ENCODE measurements at regions not wholly inside any gene's neighbourhood (a gene's known extent, or its start where the extent isn't known, plus 50 kb on each side); places are given as distances from the start of the nearest gene placed in this dataset.

DNA sequence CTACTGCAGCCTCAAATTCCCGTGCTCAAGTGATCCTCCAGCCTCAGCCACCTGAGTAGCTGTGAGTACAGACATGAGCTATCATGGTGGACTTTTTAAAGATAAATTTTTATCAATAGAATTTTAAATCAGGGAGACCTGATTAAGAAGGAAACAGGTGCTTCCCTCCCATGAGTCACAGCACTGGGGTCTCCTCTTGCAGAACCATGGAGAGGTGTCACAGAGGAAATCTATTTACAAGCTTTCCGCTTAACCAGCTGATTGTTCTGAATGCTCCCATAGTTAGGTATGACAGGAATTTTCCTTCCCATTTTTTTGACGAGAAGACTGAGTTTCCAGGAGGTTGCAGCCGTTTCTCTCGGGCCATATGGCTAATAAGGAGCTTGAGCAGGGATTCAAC, 516.1 kb downstream of the MIAT start:
- no peak for DNase-seq (ENCODE audit: low spot score)

DNA sequence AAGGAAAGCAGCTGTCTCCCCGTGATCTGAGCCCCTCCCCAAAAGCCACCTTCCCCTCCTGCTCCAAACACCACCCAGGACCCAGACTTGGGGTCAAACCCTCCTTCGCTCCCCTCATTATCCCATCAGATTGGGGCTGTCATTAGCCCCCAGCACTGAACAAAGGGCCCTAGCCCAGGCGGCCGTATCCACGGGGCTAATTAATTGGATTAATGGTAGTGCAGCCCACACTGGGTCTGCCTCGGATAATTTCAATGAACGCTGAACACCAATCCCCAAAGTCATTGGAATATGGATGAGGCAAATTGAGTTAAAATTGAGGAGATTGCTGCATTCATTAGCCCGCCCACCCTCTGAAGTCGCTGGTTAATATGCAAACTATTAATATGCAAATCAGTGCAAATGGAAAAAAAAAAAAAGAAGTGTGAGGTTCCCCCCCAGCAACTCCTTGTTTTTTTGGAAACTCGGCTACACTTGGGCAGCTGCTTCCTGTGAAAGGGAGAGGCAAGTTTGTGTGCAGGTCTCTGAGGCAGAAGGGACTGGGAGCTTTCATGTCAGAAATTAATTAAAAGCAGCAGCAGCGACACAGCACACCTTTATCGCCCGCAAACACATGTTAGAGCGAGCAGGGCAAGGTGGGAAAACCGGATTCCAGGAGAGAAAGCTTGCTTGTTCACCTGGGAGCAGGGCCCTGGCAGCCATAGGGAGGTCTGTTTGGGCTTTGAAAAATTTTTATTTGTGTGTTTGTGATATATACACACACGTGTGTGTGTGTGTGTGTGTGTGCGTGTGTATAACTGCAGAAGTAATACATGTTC, 517.8 kb downstream of the MIAT start:
- no peak for DNase-seq (ENCODE audit: low spot score)

DNA sequence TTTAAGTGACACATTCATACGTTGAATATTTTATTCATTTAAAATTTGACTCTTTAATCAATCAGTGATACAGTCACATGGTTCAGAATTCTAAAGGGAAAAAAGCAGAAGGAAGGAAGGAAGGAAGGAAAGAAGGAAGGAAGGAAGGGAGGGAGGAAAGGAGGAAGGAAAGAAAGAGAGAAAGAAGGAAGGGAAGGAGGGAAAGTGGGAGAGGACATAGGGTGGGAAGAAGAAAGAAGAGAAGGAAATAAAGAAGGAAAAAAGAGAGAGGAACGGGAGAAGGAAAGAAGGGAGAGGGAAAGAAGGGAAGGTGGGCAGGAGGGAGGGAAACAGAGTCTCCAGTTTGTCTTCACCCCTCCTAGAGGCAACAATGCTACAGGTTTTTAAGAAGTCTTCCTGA, 518.6 kb downstream of the MIAT start:
- DNase-seq (ENCODE audit: low spot score): no peak

DNA sequence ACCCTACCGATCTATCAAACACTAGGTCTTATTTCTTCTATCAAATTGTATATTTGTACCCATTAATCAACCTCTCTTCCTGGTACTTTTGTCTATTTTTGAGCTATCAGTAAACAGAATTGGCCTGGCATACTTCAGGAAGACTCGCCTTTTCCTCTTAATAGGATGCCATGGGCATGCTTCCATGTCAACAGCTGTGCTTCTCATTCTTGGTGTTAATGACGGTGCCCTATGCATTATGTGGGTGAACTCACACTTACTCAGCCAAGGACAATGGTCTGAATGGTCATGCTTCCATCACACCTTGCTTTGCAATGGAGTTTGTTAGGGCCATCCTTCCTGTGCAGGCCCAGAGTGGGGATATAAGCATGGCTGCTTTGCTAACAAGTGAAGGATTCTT, 521.8 kb downstream of the MIAT start:
- DNase-seq (ENCODE audit: low spot score): no peak

DNA sequence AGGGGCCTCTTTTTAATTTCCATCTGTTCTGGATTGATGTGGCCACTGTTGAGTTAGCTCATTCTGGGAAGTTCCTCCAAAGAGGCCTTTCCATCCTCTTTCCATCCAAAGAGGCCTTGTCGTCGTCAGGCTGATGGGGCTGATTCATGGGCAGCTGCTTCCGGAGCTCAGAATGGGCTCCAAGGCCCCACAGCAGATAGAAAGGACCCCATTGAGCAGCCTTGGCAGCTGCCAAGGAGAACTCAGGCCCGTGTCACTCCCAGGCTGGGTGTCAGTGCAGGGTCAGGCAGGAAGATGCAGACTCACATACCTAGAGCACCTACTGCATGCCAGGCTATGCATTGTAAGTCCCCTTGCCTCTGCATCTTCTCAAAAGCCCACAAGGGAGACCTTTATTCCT, 524.1 kb downstream of the MIAT start:
- no peak for DNase-seq (ENCODE audit: low spot score)

DNA sequence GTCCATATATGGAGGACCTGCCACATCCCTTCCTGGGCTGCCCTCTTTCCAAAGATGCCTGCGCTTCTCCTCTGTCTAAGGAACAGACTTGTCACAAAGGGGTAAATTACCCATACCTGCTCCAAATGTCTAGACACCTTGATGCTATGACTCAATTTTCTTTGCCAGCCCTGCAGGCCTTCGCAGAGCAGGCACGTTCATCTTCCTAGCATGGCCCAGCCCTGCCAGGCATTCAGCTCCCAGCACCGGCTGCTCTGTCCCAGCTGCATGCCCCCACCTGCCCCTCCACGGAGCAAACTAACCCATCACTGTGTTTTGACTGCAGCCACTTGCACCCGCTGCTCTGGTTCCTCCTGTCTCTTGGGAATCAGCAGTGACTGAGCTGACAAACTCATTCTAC, 526.1 kb downstream of the MIAT start:
- DNase-seq (ENCODE audit: low spot score): no peak

DNA sequence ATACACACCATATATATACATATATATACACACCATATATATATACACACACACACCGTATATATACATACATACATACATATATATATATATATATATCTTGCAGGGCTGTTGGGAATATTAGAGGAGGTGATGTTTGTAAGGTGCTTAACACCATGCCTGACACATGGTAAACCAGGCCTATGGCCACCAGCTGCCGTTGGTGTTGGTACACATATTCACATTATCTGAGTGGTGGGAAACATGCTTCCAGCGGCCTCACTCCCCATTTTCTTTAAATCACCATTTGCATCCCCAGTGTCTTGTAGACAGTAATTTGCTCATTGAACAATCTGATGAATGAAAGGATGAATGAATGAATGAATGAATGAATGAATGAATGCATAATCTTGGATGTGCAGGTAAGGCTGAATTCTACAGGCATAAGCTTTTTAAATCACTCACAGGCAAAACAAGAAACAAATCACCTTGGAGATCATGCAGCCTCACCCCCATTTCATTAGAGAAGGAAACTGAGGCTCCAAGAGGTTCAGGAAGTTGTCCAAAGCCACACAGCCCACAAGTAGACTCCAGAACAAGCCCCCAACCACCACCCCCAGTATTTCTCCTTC, 527.8 kb downstream of the MIAT start:
- no peak for DNase-seq (ENCODE audit: low spot score)

DNA sequence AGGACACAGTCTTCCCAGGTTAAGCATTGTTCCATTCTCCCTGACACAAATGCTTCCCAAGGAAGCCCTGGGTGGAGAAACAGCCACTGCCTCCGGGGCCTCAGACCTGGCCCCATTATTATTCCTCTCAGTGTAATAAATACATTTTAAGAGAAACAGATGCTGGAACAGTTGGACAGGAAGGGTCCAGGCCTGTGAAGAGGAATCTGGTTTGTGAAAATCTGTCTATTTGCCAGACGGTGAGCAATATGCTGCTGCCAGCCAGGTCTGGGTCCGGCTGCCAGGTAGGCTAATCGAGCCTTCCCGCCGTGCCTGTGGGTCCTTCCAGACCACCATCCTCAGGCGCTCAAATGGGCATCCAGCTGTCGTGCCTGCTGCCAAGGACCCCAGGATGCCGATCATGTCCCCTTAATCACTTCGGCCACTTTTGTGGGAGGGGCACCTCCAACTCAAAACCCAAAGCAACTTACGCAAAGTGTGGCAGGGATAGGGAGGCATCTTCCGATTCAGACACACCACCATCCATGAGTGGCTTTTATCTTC, 528.4 kb downstream of the MIAT start:
- DNase-seq (ENCODE audit: low spot score): no peak

DNA sequence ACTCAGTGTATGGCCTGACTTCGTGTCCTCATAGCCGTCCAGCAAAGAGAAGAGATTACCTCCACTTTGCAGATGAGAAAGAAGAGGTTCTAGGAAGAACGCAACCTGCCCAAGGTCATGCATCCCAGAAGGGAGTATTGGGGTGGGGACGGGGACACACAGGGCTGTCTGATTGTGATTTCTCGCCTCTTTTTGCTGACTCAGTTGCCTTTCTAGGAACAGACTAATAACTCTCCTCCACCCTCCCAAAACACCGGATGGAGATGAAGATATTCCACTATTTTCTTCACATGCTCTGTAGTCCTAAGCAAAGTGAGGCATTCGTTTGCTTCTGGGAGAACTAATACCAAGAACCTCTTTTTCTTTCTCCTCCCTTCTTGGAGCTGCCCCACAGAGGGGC, 529.3 kb downstream of the MIAT start:
- no peak for DNase-seq (ENCODE audit: low spot score)

DNA sequence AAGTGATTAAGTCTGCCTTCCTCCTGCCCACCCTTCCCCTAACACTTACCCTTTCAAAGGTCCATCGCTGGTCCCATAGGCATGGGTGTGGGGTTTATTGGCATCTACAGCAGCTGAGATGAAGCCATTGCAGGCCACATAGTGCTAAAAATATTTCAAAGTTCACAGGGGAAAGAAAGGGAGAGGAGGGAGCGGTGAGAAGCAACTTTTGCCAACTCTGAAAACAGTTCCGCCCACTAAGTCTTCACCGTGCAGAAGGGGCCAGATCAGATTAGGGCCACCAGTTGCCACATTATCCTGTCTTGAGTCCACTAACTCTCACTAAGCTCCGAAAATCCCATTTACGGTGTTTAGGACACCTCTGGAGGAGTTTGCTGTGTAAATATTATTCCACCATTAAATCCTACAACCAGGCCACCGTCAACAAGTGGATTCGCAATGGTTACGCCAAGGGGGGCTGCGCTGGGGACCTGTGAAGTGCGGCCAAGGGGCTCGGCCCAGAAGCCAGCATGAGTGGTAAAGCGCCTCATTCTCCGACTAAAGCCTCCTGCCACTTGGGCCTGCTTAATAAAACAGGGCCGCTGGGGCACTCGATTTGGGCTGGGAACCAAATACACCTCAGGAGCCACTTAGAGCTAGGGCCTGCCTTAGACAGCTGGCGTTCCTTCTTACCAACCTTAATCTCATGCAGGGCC, 534.9 kb downstream of the MIAT start:
- no peak for DNase-seq (ENCODE audit: low spot score)

DNA sequence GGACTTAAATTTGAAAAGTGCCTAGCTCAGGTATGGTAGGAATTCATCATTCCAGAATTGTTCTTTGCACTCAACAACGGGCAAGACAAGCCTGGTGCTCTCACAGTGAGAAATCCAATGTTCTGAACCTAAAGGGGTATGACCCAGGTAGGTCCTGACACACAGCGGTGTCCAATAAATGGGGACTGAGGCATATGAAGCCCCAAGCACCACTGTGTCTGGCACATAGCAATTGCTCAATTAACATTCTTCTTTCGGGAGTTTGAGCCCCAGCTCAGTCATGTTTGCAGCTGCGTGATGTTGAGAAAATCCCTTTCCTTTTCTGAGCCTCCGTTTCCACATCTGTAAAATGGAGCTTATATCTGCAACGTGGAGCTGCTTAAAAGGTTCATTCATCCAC, 535.8 kb downstream of the MIAT start:
- DNase-seq (ENCODE audit: low spot score): no peak

DNA sequence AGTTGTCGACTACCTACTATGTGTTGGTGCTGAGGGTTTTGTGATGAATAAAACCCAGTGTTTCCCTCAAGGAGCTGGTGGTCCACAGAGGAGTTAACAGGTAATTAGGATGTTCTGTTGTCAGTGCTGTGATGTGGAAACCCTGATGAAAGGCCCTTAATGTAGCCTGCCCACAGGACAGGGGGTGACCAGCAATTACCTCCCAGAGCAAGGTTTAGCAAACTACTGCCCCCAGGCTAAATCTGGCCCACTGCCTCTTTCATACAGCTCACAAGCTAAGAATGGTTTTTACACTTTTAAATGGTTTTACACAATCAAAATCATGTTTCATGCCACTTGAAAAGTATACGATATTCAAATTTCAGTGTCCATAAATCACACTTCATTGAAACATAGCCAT, 536.2 kb downstream of the MIAT start:
- no peak for DNase-seq (ENCODE audit: low spot score)

DNA sequence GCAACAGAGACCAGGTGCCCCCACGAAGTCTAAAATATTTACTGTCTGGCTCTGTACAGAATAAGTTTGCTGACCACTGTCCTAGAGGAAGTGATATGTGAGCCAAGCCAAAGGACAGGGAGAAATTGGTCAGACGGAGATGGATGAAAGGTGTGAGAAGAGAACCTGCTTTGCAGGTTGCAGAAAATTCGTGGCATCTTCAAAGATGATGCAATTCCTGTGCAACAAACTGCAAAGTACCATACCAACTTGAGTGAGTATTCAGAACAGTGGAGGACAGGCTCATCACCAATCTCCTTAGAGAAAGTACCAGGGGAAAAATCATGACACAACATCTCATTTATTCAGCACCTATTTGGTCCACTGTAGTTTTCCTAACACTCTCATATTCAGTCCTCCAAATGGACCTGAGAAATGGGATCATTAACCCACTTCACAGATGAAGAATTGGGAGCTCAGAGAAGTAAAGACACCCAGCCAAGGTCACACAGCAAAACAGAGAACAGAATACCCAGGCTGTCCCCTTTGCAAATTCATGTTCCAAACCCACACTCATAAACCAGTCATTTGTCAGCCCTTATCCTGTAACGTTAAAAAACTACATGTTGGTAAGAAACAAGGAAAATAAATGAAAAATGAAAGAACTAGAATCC, 536.8 kb downstream of the MIAT start:
- no peak for DNase-seq (ENCODE audit: low spot score)

DNA sequence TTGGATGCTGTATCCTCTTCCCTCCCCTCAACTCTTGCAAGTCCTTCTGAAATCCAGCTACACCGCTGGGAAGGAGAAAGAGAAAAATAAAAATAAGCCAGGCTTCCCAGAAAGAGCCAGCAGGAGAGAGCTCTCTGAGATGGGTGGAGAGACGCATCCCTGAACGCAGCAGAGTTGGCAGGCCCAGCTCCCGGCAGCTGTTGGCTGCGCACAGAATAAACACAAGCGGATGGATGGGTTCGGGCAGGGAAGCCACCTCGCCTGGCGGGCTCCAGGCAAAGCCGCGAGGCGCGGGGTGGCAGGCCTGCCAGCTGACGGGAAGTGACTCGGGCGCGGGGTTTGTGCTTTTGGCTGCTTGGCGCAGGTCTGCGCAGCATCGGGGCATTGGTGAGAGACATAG, 537.7 kb downstream of the MIAT start:
- DNase-seq (ENCODE audit: low spot score): no peak

DNA sequence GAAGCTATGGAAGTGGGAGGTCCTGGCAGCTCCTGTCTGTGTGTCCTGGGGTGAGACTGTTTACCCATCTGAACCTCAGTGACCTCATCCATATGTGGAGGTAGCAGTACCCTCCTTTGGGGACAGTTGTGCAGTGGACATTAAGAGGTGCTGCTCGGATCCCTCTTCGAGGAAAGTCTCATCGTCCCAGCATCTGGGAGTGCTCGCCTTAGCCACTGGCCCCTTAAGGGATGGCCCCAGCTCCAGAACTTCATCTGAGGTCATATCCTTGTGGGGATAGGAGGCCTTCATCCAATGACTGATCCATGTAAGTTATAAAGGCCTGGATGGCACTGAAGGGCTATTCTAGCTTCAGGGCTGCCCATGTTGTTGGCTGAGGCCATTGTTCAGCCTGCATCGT, 538.1 kb downstream of the MIAT start:
- no peak for DNase-seq (ENCODE audit: low spot score)

DNA sequence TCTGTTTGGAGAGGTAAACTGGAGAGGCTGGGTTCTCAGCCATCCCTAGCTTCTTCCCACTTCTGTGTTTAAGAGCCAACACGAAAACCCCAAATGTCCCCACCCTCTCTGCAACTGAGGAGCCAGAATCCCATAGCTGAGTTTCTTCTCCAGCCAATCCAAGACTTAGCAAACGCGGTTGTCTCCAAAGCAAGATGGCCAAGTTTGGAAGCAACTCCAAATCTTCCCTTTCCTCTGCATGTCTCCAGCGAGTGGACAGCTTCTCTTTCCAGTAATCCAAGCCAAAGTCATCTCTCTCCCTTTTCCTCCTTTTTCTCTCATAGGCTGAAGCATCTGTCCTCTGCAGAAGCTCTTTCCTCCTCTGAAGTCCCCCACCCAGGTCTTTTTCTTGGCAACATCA, 539.2 kb downstream of the MIAT start:
- DNase-seq (ENCODE audit: low spot score): no peak

DNA sequence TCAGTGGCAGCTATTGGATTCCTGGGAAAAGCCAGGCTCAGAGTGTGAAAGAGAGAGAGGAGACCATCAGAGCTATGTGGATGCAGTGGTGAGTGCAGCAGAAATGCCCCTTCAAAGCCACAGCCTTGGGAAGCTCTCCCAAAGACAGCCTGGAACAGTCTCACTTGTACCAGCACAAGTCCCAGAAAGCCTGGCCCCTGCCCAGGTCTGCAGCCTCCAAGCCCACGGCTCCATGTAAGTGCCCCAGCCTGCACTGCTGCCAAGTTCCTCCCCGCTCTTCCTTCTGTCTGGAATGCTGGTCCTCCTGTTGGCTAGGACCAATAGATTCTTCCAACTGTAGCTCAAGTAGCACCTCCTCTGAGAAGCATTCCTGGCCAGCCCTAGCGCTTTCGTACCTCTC, 539.7 kb downstream of the MIAT start:
- no peak for DNase-seq (ENCODE audit: low spot score)

DNA sequence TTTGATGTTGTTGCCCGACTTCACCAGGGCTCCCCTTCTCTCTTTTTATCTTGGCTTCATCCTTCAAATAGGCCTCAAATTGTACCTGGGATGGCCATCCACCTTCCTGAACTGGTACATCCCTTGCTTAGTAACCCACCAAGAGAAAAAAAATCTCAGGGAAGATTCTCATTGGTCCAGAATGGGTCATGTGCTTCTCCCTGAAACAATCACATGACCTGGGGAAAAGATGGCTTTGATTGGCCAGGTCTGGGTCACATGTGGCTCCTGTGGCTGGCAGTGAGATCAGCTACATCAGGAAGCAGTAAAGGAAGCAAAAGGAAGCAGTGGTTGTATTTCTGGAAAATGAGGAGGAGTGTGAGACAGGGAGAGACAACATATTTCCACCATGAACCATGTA, 540.2 kb downstream of the MIAT start:
- DNase-seq (ENCODE audit: low spot score): no peak

DNA sequence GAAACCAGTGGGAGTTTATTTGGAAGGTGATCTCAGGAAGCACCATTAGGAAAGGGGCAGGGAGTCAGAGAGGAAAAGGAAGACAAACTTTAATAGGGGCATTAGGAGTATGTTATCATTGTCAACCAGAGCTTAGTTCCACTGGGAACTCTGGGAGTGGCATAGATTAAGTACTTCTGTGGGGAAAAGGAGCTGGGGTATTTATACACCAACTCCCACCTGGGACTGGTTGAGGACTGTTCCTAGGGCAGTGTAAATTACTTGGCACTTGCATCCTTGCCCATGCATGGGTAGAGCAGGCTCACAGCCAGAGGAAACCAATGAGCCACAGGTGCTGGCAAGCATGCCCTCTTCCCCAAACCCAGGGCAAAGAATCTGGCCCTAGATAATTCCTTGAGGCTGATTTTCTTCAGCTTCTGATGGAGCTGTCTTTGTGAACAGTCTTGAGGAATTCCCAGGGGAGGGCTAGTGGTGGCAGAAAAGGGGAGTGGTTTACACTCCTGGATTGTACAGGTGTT, 541.2 kb downstream of the MIAT start:
- no peak for DNase-seq (ENCODE audit: low spot score)

DNA sequence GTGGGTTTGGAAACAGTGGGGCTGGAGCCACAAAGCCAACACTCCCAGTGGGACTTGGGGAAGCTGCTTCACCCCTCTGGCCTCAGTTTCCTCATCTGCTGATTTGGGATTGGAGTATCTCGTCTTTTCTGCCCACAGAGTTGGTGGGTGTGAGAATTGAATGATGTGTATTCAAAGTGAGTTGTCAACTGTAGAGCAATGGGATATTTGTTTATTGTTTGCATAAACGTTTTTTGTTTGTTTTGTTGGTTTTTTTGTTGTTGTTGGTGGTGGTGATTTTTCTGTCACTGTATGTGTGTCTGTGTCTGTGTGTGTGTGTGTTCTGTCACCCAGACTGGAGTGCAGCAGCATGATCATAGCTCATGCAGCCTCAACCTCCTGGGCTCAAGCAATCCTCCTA, 542.0 kb downstream of the MIAT start:
- no peak for DNase-seq (ENCODE audit: low spot score)

DNA sequence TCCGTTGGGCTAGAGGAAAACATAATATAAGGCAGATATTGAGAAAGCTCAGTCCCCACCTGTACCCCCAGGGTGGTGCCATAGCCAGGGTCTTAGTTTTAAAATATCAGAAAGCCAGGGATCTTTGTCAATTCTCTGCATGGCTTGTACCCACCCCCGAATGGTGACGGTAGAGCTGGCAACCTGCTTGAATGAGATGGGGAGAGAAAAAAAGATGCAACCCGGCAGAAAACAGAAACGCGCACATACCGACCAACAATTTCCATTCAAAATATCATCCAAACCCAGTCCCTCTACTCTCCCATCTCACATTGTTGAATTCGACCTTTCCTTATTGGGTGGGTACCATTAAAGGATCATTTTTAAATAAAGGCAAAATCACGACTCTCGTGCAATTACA, 543.9 kb downstream of the MIAT start:
- DNase-seq (ENCODE audit: low spot score): no peak

DNA sequence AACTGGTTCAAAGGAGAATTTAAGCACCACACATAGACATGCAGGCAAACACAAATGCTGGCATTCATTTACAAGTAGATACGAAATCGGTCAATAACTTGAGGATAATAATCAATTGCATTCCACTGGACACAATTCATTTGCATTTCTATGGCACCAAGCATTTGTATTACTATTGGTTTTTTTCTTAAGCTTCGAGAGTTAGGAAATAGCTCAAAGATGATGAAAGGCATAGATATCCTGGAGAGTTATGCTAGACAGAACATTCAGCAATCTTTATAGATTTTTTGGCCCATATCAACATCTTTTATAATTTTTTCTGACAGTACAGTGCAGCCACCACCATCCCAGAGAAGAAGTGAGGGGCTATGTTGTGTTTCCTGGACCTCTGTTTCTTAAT, 544.4 kb downstream of the MIAT start:
- DNase-seq (ENCODE audit: low spot score): no peak

DNA sequence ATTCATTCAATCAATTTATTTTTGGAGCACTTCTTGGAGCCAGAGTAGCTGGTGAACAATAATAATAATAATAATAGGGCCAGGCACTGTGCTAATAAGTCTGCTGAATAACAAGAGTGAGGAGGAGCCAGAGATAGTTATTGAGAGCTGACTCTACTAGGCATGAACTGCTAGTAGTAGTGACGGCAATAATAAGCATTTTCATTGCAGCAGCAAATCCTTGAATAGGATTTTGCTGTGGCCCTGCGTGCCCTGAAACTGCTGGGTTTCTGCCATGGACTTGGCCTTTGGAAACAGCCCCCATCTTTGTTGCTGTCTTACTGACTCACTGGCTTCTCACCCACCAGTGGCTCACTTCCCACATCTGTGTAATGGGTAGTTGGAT, 545.9 kb downstream of the MIAT start:
- DNase-seq (ENCODE audit: low spot score): no peak

Data from activated CD4-positive, alpha-beta T cell treated with anti-CD3 and anti-CD28 coated beads, Interleukin-2, Interleukin-4, amounts not matched to agents 100 ng/mL and 50 ng/mL, durations not matched to agents 16 hours and 8 hours (primary cell).